SK-N-SH (cell line): ENCODE measurements at regions not wholly inside any gene's neighbourhood (a gene's known extent, or its start where the extent isn't known, plus 50 kb on each side); places are given as distances from the start of the nearest gene placed in this dataset.

Experiments used
- CTCF ChIA-PET: fragments of 300-600, 350-600 bp; formaldehyde crosslinking; extraction: SDS; loops from one replicate; lab custom pipeline; 2021; lab: Yijun Ruan, JAX
- POLR2A ChIA-PET: fragments of 350-600 bp; sonication (Branson Sonifier 250); formaldehyde crosslinking; extraction: SDS; loops from one replicate; lab custom pipeline; 2020; ENCODE audit warnings: antibody characterized with exemption, inconsistent platforms; lab: Yijun Ruan, JAX
- DNase-seq: peaks from one replicate; pipeline ENCODE4 v3.0.0; 2012
- H2AFZ ChIP-seq: fragments of 200-600 bp; sonication (generic); 2 replicates; pipeline ENCODE4 v1.8.1; 2016; ENCODE audit warnings: antibody characterized with exemption, mild to moderate bottlenecking, low read depth
- H3F3A ChIP-seq: fragments of 200-600 bp; sonication (generic); replicated peaks from 2 replicates; pipeline ENCODE3; 2016; ENCODE audit warnings: antibody characterized with exemption, mild to moderate bottlenecking; ENCODE audit not compliant: insufficient read depth
- H3K27ac ChIP-seq, 2 experiments: fragments of 200-500 bp in 1 of 2; fragments of 200-600 bp in 1 of 2; sonication (Bioruptor generic) in 1 of 2; sonication (generic), shearing (Covaris generic) in 1 of 2; 2 replicates each; pipeline versions ENCODE4 v1.5.1 to v1.6.1; 2014 to 2016; ENCODE audit warnings: low read depth in 2 of 2, inconsistent platforms in 1 of 2, low read length in 1 of 2, mild to moderate bottlenecking in 1 of 2, mixed read lengths in 1 of 2
- H3K27me3 ChIP-seq: fragments of 200-600 bp; sonication (generic), shearing (Covaris generic); 2 replicates; pipeline ENCODE4 v1.6.1; 2016; ENCODE audit warnings: mixed run types; ENCODE audit not compliant: insufficient read depth
- H3K36me3 ChIP-seq, 2 experiments: fragments of 200-500 bp in 1 of 2; fragments of 200-600 bp in 1 of 2; sonication (Bioruptor generic) in 1 of 2; sonication (generic) in 1 of 2; replicated peaks in 1 of 2; 2 replicates each; pipeline versions ENCODE3 to v1.5.1; 2014 to 2016; ENCODE audit warnings: low read length in 1 of 2, mild to moderate bottlenecking in 1 of 2; ENCODE audit not compliant: insufficient read depth in 2 of 2, control insufficient read depth in 1 of 2
- H3K4me1 ChIP-seq, 2 experiments: fragments of 200-500 bp in 1 of 2; fragments of 200-600 bp in 1 of 2; sonication (Bioruptor generic) in 1 of 2; sonication (generic), shearing (Covaris generic) in 1 of 2; 2 replicates each; pipeline versions ENCODE4 v1.5.1 to v1.6.1; 2014 to 2016; ENCODE audit warnings: low read depth in 1 of 2, low read length in 1 of 2, mixed run types in 1 of 2; ENCODE audit not compliant: insufficient read depth in 2 of 2, control insufficient read depth in 1 of 2
- H3K4me2 ChIP-seq: fragments of 200-600 bp; sonication (generic), shearing (Covaris generic); 2 replicates; pipeline ENCODE4 v1.6.1; 2017; ENCODE audit warnings: mixed run types
- H3K4me3 ChIP-seq, 2 experiments: fragments of 200-500 bp in 1 of 2; fragments of 200-600 bp in 1 of 2; sonication (Bioruptor generic) in 1 of 2; sonication (generic), shearing (Covaris generic) in 1 of 2; 2 replicates each; pipeline versions ENCODE4 v1.5.1 to v1.8.1; 2014 to 2016; ENCODE audit warnings: low read depth in 2 of 2, inconsistent platforms in 1 of 2, low read length in 1 of 2, mild to moderate bottlenecking in 1 of 2, mixed read lengths in 1 of 2, moderate library complexity in 1 of 2
- H3K79me2 ChIP-seq: fragments of 200-600 bp; sonication (generic); 2 replicates; pipeline ENCODE4 v1.8.1; 2017; ENCODE audit warnings: mild to moderate bottlenecking; ENCODE audit not compliant: insufficient read depth
- H3K9ac ChIP-seq: fragments of 200-600 bp; sonication (generic); 2 replicates; pipeline ENCODE4 v1.6.1; 2017; ENCODE audit warnings: mixed run types
- H3K9me2 ChIP-seq: fragments of 200-600 bp; sonication (generic); 2 replicates; pipeline ENCODE4 v1.6.1; 2017; ENCODE audit warnings: mixed run types
- H3K9me3 ChIP-seq: fragments of 200-600 bp; sonication (generic); 2 replicates; pipeline ENCODE4 v1.6.1; 2017; ENCODE audit warnings: mixed run types, mild to moderate bottlenecking, moderate library complexity
- H4K20me1 ChIP-seq: fragments of 200-600 bp; sonication (generic); 2 replicates; pipeline ENCODE4 v1.6.1; 2017; ENCODE audit warnings: mild to moderate bottlenecking, mixed run types; ENCODE audit not compliant: insufficient read depth
- CTCF ChIP-seq: fragments of 200-600 bp; sonication (generic); IDR thresholded peaks from 2 replicates; pipeline ENCODE4 v1.6.1; 2017; ENCODE audit warnings: antibody characterized with exemption, mild to moderate bottlenecking, moderate library complexity
- ELF1 ChIP-seq: IDR thresholded peaks from 2 replicates; pipeline ENCODE4 v1.4.0; 2012
- EP300 ChIP-seq, 2 experiments: IDR thresholded peaks; 2 replicates each; pipeline versions ENCODE4 v1.4.0 to v1.6.1; 2012; ENCODE audit warnings: borderline replicate concordance in 1 of 2, low read depth in 1 of 2, low read length in 1 of 2
- EZH2phosphoT487 ChIP-seq: fragments of 200-600 bp; sonication (generic); IDR thresholded peaks from 2 replicates; pipeline ENCODE4 v1.6.1; 2017; ENCODE audit warnings: low read depth, mixed run types, mild to moderate bottlenecking, antibody characterized with exemption, moderate library complexity, borderline replicate concordance
- FOSL2 ChIP-seq: IDR thresholded peaks from 2 replicates; pipeline ENCODE4 v1.4.0; 2012; ENCODE audit warnings: low read depth, mild to moderate bottlenecking, moderate library complexity, borderline replicate concordance
- FOXJ3 ChIP-seq: sonication (generic); formaldehyde crosslinking; IDR thresholded peaks from 2 replicates; pipeline ENCODE4 v1.5.1; 2020; ENCODE audit warnings: mild to moderate bottlenecking, missing genetic modification reagents
- FOXM1 ChIP-seq: IDR thresholded peaks from 2 replicates; pipeline ENCODE4 v1.4.0; 2012; ENCODE audit warnings: low read depth, mild to moderate bottlenecking
- GABPA ChIP-seq: IDR thresholded peaks from 2 replicates; pipeline ENCODE4 v1.4.0; 2012; ENCODE audit warnings: low read depth, mild to moderate bottlenecking
- MAX ChIP-seq: IDR thresholded peaks from 2 replicates; pipeline ENCODE4 v1.4.0; 2012; ENCODE audit warnings: low read depth
- MXI1 ChIP-seq: IDR thresholded peaks from 2 replicates; pipeline ENCODE4 v1.6.1; 2012; ENCODE audit warnings: mild to moderate bottlenecking, low read depth, low read length, improper control_type of control experiment
- RAD21 ChIP-seq: IDR thresholded peaks from 2 replicates; pipeline ENCODE4 v1.6.1; 2012; ENCODE audit warnings: mild to moderate bottlenecking, low read length
- RFX5 ChIP-seq: IDR thresholded peaks from 2 replicates; pipeline ENCODE4 v1.6.1; 2012; ENCODE audit warnings: mild to moderate bottlenecking, improper control_type of control experiment, low read length
- SMC3 ChIP-seq: IDR thresholded peaks from 2 replicates; pipeline ENCODE4 v1.6.1; 2012; ENCODE audit warnings: low read depth, low read length, improper control_type of control experiment
- TCF12 ChIP-seq: IDR thresholded peaks from 2 replicates; pipeline ENCODE4 v1.4.0; 2012
- TEAD4 ChIP-seq: IDR thresholded peaks from 2 replicates; pipeline ENCODE4 v1.4.0; 2012; ENCODE audit warnings: mild to moderate bottlenecking, borderline replicate concordance; ENCODE audit not compliant: insufficient read depth
- USF2 ChIP-seq: fragments of 150-350 bp; IDR thresholded peaks from 2 replicates; pipeline ENCODE4 v1.6.1; 2017; ENCODE audit warnings: antibody characterized with exemption, low read length, low read depth, borderline replicate concordance
- YY1 ChIP-seq: IDR thresholded peaks from 2 replicates; pipeline ENCODE4 v1.4.0; 2012; ENCODE audit warnings: low read depth, mild to moderate bottlenecking
- ZBTB33 ChIP-seq: IDR thresholded peaks from 2 replicates; pipeline ENCODE4 v1.4.0; 2012; ENCODE audit warnings: low read depth, borderline replicate concordance
- WGBS: methylation state at CpG from one replicate; pipeline ENCODE4 v1.1.6; 2017; ENCODE audit warnings: low lambda C conversion rate; 5-methylcytosine and 5-hydroxymethylcytosine counted together

GRCh38 chr2:221075203-221075602 is 496.9 kb downstream of the EPHA4 start (continued):
- TF ChIP-seq CTCF, result no peak
- TF ChIP-seq ELF1, result no peak
- TF ChIP-seq FOXM1, result no peak
- TF ChIP-seq FOXJ3, result no peak
- TF ChIP-seq MAX, result no peak
- TF ChIP-seq EP300 (IDR thresholded peaks at IDR 0.05; ENCODE audit: borderline replicate concordance in 1 of 2, low read depth in 1 of 2, low read length in 1 of 2), result no peak

- POLR2A ChIA-PET, result no interaction called here
- TF ChIP-seq FOSL2 (no peak), USF2 (no peak), SMC3 (no peak), RAD21 (no peak), MXI1 (no peak), ZBTB33 (no peak), EZH2phosphoT487 (no peak), GABPA (no peak), RFX5 (no peak), YY1 (no peak), TCF12 (no peak), TEAD4 (no peak)
- H3K9ac ChIP-seq, result no peak overlapping the region
- 9% methylated on average over 3 of the region's 3 CpGs for WGBS
- no peaks in the 10 kb centered on the region for H3K27me3 ChIP-seq
- H3K4me3 ChIP-seq, result no peak overlapping the region
- no peaks in the 10 kb centered on the region for H3K9me2 ChIP-seq
- DNase-seq, result no peak
- H3K36me3 ChIP-seq, result no peaks in the 10 kb centered on the region
- no peaks in the 10 kb centered on the region for H4K20me1 ChIP-seq
- H3K4me1 ChIP-seq, result no peaks in the 10 kb centered on the region
- H3F3A ChIP-seq, result no peaks in the 10 kb centered on the region
- no peaks in the 10 kb centered on the region for H3K79me2 ChIP-seq
- CTCF ChIA-PET, result no interaction called here
- no peak overlapping the region for H3K27ac ChIP-seq
- no peak overlapping the region for H2AFZ ChIP-seq
- no peak overlapping the region for H3K4me2 ChIP-seq
- H3K9me3 ChIP-seq, result no peaks in the 10 kb centered on the region
Observed at GRCh38 chr2:221077251-221077650, 494.9 kb downstream of the EPHA4 start.
